Stimulated activated CD4-positive, alpha-beta T cell treated with anti-CD3 and anti-CD28 coated beads, Interleukin-4, amount 100 ng/mL, for 4 hours (primary cell): ENCODE measurements at regions not wholly inside any gene's neighbourhood (a gene's known extent, or its start where the extent isn't known, plus 50 kb on each side); places are given as distances from the start of the nearest gene placed in this dataset.

Experiments
- DNase-seq, 2 experiments: peaks; one replicate each; pipeline ENCODE4 v3.0.0-alpha.2; 2020

- no peak for DNase-seq
Measured at GRCh38 chr3:162213956-162214355, 717.3 kb downstream of the OTOL1 start.

- no peak for DNase-seq
Measured at GRCh38 chr3:162217647-162218046, 721.0 kb downstream of the OTOL1 start.

GRCh38 chr3:162218479-162218878 is 721.9 kb downstream of the OTOL1 start:
- no peak for DNase-seq

- DNase-seq, result no peak
Measured at GRCh38 chr3:162224746-162225145, 728.1 kb downstream of the OTOL1 start.

GRCh38 chr3:162236949-162237348 is 740.3 kb downstream of the OTOL1 start:
- no peak for DNase-seq

- no peak for DNase-seq
Measured at GRCh38 chr3:162250782-162251181, 754.2 kb downstream of the OTOL1 start.

GRCh38 chr3:162262129-162262528 is 765.5 kb downstream of the OTOL1 start:
- no peak for DNase-seq

GRCh38 chr3:162263596-162263995 is 767.0 kb downstream of the OTOL1 start:
- no peak for DNase-seq

GRCh38 chr3:162269636-162270458 is 773.2 kb downstream of the OTOL1 start:
- DNase-seq, result no peak

GRCh38 chr3:162274070-162274469 is 777.5 kb downstream of the OTOL1 start:
- no peak for DNase-seq

- no peak for DNase-seq
Measured at GRCh38 chr3:162278834-162279233, 782.2 kb downstream of the OTOL1 start.

GRCh38 chr3:162285259-162285658 is 788.7 kb downstream of the OTOL1 start:
- no peak for DNase-seq

GRCh38 chr3:162287600-162287999 is 791.0 kb downstream of the OTOL1 start:
- DNase-seq, result no peak

- DNase-seq, result no peak
Measured at GRCh38 chr3:162292409-162292808, 795.8 kb downstream of the OTOL1 start.

GRCh38 chr3:162295323-162295983 is 798.8 kb downstream of the OTOL1 start:
- DNase-seq, result no peak

- DNase-seq, result no peak
Measured at GRCh38 chr3:162302983-162303624, 806.5 kb downstream of the OTOL1 start.

- no peak for DNase-seq
Measured at GRCh38 chr3:162317046-162317445, 820.4 kb downstream of the OTOL1 start.

- DNase-seq, result no peak
Measured at GRCh38 chr3:162328649-162329048, 832.0 kb downstream of the OTOL1 start.

GRCh38 chr3:162329514-162329913 is 832.9 kb downstream of the OTOL1 start:
- DNase-seq, result no peak

- DNase-seq, result no peak
Measured at GRCh38 chr3:162332344-162332743, 835.7 kb downstream of the OTOL1 start.

- no peak for DNase-seq
Measured at GRCh38 chr3:162334537-162334936, 837.9 kb downstream of the OTOL1 start.

GRCh38 chr3:162337630-162338029 is 841.0 kb downstream of the OTOL1 start:
- no peak for DNase-seq

- no peak for DNase-seq
Measured at GRCh38 chr3:162338514-162338913, 841.9 kb downstream of the OTOL1 start.

- no peak for DNase-seq
Measured at GRCh38 chr3:162348912-162349311, 852.3 kb downstream of the OTOL1 start.
